ENCODE measurements at regions not wholly inside any gene's neighbourhood (a gene's known extent, or its start where the extent isn't known, plus 50 kb on each side); places are given as distances from the start of the nearest gene placed in this dataset.

GRCh38 chr1:112177314-112177713, 187.8 kb upstream of the KCND3 start:
- Histone ChIP-seq H3K4me2 (ENCODE audit: insufficient read depth, insufficient read length, low read length) (no peak overlapping the region), H3K23ac (ENCODE audit: insufficient read length, low read depth, low read length) (no peak overlapping the region), H4K8ac (replicated peaks; ENCODE audit: insufficient read length, low read depth, low read length) (no peak overlapping the region), H2BK5ac (ENCODE audit: insufficient read length, low read length) (no peak overlapping the region), H3K4ac (ENCODE audit: low read depth, low read length) (no peak overlapping the region), H3K27me3 (ENCODE audit: insufficient read depth, low read length) (no peaks in the 10 kb centered on the region), H3K23me2 (ENCODE audit: insufficient read length, low read depth, low read length, poor library complexity, severe bottlenecking) (no peaks in the 10 kb centered on the region), H3K79me1 (ENCODE audit: insufficient read depth, low read depth, low read length, poor library complexity, severe bottlenecking) (no peaks in the 10 kb centered on the region), H3K9me3 (ENCODE audit: control insufficient read depth, low read depth, low read length) (no peaks in the 10 kb centered on the region), H3T11ph (ENCODE audit: low read length) (no peak overlapping the region), H3K56ac (ENCODE audit: insufficient read length, low read depth, low read length) (no peak overlapping the region), H2BK120ac (ENCODE audit: low read depth, low read length, poor library complexity, severe bottlenecking) (no peak overlapping the region), H3K14ac (ENCODE audit: insufficient read depth, low read length) (no peak overlapping the region), H3K79me2 (ENCODE audit: insufficient read depth, low read length) (no peaks in the 10 kb centered on the region), H4K5ac (ENCODE audit: insufficient read length, low read depth, low read length) (no peak overlapping the region), H2AK5ac (ENCODE audit: insufficient read length, low read length) (no peak overlapping the region), H3K18ac (ENCODE audit: insufficient read length, low read depth, low read length) (no peak overlapping the region), H2BK15ac (ENCODE audit: low read depth, low read length) (no peak overlapping the region), H2BK20ac (ENCODE audit: low read depth, low read length, poor library complexity, severe bottlenecking) (no peak overlapping the region), H4K20me1 (ENCODE audit: control insufficient read depth, insufficient read depth, insufficient read length) (no peaks in the 10 kb centered on the region), H2AFZ (ENCODE audit: low read length) (no peak overlapping the region), H3K4me1 (ENCODE audit: insufficient read depth, low read length) (no peaks in the 10 kb centered on the region), H3K27ac (ENCODE audit: insufficient read length, low read depth, low read length) (no peak overlapping the region), H4K91ac (ENCODE audit: insufficient read length, low read depth, low read length) (no peak overlapping the region), H2BK12ac (ENCODE audit: insufficient read length, low read depth, low read length) (no peak overlapping the region), H3K9ac (ENCODE audit: extremely low read depth, insufficient read length, low read length) (no peak overlapping the region)
- Mint-ChIP-seq H3K36me3 (ENCODE audit: insufficient read depth in 1 of 3, low read depth in 3 of 3) (no peaks in the 10 kb centered on the region), H3K4me3 (no peak overlapping the region), H3K4me1 (no peaks in the 10 kb centered on the region), H3K27me3 (ENCODE audit: low read depth) (peaks cover 12% of the 10 kb centered on the region), H3K27ac (no peak overlapping the region), H3K9me3 (no peaks in the 10 kb centered on the region)
- DNase-seq, result no peak
- TF ChIP-seq CTCF (conservative IDR thresholded peaks at IDR 0.05), result no peak; the same call in 2 of the 3 replicates
- WGBS (ENCODE audit: extremely low coverage, insufficient read length, low lambda C conversion rate), result no CpG with 5 or more reads among the region's 6 CpGs

All from H9 (cell line).